Epithelial cell of proximal tubule (primary cell): ENCODE measurements at regions not wholly inside any gene's neighbourhood (a gene's known extent, or its start where the extent isn't known, plus 50 kb on each side); places are given as distances from the start of the nearest gene placed in this dataset.

Source experiments
- DNase-seq: peaks from one replicate; pipeline ENCODE4 v3.0.0-alpha.2; 2011; ENCODE audit warnings: low read depth
- H3K4me3 ChIP-seq: 2 replicates; pipeline ENCODE4 v1.5.1; 2011; ENCODE audit warnings: low read depth, mild to moderate bottlenecking, low read length
- TF ChIP-seq, protein P1 (sequence below): conservative IDR thresholded peaks from 2 replicates; pipeline ENCODE4 v1.5.1; 2012; ENCODE audit warnings: low read depth, mild to moderate bottlenecking, low read length

- no peak overlapping the region for H3K4me3 ChIP-seq
- DNase-seq = no peak
- TF ChIP-seq, protein P1, sequence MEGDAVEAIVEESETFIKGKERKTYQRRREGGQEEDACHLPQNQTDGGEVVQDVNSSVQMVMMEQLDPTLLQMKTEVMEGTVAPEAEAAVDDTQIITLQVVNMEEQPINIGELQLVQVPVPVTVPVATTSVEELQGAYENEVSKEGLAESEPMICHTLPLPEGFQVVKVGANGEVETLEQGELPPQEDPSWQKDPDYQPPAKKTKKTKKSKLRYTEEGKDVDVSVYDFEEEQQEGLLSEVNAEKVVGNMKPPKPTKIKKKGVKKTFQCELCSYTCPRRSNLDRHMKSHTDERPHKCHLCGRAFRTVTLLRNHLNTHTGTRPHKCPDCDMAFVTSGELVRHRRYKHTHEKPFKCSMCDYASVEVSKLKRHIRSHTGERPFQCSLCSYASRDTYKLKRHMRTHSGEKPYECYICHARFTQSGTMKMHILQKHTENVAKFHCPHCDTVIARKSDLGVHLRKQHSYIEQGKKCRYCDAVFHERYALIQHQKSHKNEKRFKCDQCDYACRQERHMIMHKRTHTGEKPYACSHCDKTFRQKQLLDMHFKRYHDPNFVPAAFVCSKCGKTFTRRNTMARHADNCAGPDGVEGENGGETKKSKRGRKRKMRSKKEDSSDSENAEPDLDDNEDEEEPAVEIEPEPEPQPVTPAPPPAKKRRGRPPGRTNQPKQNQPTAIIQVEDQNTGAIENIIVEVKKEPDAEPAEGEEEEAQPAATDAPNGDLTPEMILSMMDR = no peak
Observed at GRCh38 chr6:138569970-138570724, 70.9 kb upstream of the NHSL1 start.

- DNase-seq = no peak
- TF ChIP-seq, protein P1 = no peak
- no peak overlapping the region for H3K4me3 ChIP-seq
Observed at GRCh38 chr6:138570725-138571029, 71.4 kb upstream of the NHSL1 start.

DNA sequence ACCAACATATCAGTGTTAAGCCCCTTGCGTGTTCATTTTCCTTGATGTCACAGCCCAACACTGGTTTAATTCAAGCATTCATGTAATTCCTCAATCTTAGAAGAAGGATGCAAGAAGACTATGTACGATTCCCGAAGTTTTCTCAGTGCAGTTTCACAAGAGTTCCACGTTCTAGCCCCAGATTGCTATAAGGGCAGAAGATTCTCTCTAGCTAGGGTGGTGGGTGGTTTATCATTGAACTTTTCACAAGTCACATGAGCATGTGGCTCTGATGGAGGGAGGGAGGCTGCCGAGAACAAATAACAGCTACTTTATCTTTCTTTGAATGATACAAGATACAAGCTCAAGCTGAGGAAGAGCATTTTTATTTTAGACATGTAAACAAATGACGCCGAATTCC, 71.9 kb upstream of the NHSL1 start:
- H3K4me3 ChIP-seq = no peak overlapping the region
- TF ChIP-seq, protein P1 = no peak
- DNase-seq = no peak

DNA sequence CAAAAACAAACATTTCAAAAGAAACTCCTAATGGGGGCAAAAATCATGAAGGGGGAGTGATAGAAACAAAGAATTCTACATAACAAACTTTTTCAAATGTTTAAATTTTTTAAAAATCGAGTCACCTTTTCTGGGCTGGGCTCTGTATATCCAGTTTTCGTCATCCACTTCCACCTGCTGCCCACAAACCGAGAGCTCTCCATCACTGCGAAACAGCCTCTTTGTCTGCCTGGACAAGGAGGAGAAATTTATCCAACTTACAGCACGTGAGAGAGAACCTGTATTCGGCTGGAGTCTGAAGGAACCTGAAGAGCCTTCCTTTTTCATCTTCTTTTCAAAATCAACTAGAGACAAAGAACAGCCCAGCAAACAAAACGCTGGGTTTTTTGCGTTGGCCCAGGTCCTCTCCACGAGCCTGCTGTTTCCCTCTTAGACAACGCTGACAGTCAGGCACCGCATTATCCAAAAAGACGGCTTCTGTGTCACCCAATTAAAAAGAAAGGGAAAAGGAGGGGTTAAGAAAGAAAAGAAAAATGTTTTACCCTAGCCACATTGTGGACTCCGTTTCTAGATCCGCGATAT, 72.4 kb upstream of the NHSL1 start:
- no peak for DNase-seq
- TF ChIP-seq, protein P1 = no peak
- H3K4me3 ChIP-seq = peak overlapping the region; percentile 59

DNA sequence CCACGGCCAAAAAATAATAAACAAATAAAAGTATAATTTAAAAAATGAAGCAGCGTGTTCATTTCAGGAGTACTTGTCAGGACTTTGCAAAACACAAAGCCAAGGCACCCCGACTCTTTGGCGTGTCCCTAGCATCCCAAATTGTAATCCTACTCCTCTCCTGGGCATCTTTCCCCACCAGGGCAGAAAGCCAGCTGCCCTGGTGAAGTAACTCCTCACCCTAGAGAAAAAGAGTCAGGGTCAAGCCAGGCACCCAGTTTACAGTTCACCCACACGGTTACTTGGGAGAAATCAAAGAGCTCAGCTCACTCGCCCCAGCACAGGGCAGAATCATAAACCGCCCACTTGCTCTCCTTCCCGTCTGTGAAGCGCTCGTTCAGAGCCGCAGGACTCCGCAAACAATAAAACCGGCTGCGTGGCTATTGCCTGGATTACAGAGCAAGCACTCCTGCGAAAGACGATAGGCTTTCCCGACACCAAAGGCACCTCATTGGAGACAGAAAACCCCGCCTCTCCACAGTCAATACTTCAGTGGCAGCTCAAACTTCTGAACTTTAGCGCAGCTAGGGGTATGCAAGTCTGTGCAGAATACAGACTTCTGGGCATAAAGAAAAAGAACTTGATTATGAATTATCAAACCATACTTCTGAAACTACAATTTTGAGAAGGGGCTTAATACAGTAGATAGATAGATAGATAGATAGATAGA, 73.0 kb upstream of the NHSL1 start:
- H3K4me3 ChIP-seq = peak overlapping the region; percentile 59
- DNase-seq = no peak
- TF ChIP-seq, protein P1 = no peak

- TF ChIP-seq, protein P1 = no peak
- H3K4me3 ChIP-seq = no peak overlapping the region
- no peak for DNase-seq
Observed at GRCh38 chr6:138572885-138573284, 73.6 kb upstream of the NHSL1 start.
